Epithelial cell of esophagus (primary cell): ENCODE measurements at regions not wholly inside any gene's neighbourhood (a gene's known extent, or its start where the extent isn't known, plus 50 kb on each side); places are given as distances from the start of the nearest gene placed in this dataset.
A peak's percentile ranks its signal among the peaks of the same experiment; 100 is the strongest.

ENCODE experiments used
- DNase-seq: peaks from one replicate; pipeline ENCODE4 v3.0.0; 2010; ENCODE audit warnings: low read depth
- H3K4me3 ChIP-seq: 2 replicates; pipeline ENCODE4 v1.5.1; 2011; ENCODE audit warnings: mild to moderate bottlenecking, low read length, control low read depth
- TF ChIP-seq, protein P1 (sequence below): IDR thresholded peaks from 2 replicates; pipeline ENCODE4 v1.5.1; 2011; ENCODE audit warnings: low read depth, mild to moderate bottlenecking, low read length, control low read depth, inconsistent platforms; ENCODE audit not compliant: insufficient read depth; ENCODE audit errors: missing control alignments

- no peak overlapping the region for H3K4me3 ChIP-seq
- DNase-seq, result no peak
- TF ChIP-seq, protein P1, sequence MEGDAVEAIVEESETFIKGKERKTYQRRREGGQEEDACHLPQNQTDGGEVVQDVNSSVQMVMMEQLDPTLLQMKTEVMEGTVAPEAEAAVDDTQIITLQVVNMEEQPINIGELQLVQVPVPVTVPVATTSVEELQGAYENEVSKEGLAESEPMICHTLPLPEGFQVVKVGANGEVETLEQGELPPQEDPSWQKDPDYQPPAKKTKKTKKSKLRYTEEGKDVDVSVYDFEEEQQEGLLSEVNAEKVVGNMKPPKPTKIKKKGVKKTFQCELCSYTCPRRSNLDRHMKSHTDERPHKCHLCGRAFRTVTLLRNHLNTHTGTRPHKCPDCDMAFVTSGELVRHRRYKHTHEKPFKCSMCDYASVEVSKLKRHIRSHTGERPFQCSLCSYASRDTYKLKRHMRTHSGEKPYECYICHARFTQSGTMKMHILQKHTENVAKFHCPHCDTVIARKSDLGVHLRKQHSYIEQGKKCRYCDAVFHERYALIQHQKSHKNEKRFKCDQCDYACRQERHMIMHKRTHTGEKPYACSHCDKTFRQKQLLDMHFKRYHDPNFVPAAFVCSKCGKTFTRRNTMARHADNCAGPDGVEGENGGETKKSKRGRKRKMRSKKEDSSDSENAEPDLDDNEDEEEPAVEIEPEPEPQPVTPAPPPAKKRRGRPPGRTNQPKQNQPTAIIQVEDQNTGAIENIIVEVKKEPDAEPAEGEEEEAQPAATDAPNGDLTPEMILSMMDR, result no peak
Measured at GRCh38 chr13:80121038-80121437, 219.9 kb downstream of the SPRY2 start.

DNA sequence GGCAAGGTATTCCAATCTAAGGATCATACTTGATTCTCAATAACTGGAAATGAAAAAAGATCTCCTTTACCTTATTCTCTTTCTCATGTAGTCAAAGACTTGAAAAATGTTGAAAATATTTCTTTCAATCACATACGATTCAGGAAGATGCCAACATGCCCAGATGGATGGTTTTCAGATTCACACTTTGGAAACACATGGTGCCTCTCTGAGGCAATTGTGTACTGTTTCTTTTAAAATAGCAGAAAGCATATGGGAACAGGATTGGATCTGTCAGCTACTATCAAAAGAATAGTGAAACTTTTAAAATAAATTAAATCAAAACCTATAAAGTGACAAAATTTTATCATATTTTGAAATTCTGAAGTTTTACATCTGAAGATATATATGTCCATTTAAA is 222.4 kb downstream of the SPRY2 start:
- H3K4me3 ChIP-seq, result no peak overlapping the region
- no peak for DNase-seq
- TF ChIP-seq, protein P1, result no peak

GRCh38 chr13:80118099-80118498 is 222.8 kb downstream of the SPRY2 start:
- H3K4me3 ChIP-seq, result no peak overlapping the region
- DNase-seq, result no peak
- TF ChIP-seq, protein P1, result no peak

DNA sequence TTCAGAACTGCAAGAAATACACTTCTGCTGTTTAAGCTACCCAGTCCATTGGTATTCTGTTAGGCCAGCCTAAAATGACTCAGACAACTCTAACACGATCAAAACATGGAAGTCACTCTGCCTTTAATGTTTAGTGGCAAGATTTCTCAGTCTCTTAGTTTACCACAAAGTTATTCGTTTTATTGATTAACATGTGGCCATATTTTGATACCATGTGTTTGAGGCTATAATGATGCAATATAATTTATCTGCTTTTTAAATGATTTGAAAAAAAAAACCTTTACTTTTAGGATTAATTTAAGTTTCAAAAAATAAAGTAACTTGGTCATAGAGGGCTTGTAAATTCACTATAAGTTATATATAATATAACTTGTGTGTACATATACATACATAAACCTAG is 223.4 kb downstream of the SPRY2 start:
- no peak overlapping the region for H3K4me3 ChIP-seq
- TF ChIP-seq, protein P1, result no peak
- no peak for DNase-seq

GRCh38 chr13:80116107-80116506 is 224.8 kb downstream of the SPRY2 start:
- TF ChIP-seq, protein P1, result no peak
- no peak overlapping the region for H3K4me3 ChIP-seq
- DNase-seq, result peak; percentile 52

DNA sequence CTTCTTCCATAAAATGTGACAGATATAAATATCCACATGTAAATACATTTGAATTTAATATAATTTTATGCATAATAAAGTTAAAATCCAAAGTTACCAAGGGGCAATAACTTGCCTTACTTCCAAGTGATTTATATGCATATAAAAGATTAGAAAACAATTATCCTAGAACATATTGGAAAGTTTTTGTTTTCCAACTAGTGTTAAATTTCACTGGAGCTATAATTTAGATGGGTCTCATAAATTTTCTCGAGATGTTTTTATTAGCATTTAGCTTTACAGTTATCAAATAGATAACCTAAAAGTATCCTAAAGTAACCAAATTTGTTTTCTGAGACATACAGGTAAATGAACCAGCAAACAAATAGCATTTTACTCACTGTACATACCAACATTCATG is 225.3 kb downstream of the SPRY2 start:
- no peak for DNase-seq
- H3K4me3 ChIP-seq, result no peak overlapping the region
- TF ChIP-seq, protein P1, result no peak

- H3K4me3 ChIP-seq, result no peak overlapping the region
- DNase-seq, result no peak
- TF ChIP-seq, protein P1, result no peak
Measured at GRCh38 chr13:80113714-80114454, 227.0 kb downstream of the SPRY2 start.
